Muscle of leg (tissue), 3 donors: ENCODE measurements at regions not wholly inside any gene's neighbourhood (a gene's known extent, or its start where the extent isn't known, plus 50 kb on each side); places are given as distances from the start of the nearest gene placed in this dataset.
A peak's percentile ranks its signal among the peaks of the same experiment; 100 is the strongest.
"Not testable (repeated sequence)": the region's sequence is repeated elsewhere in the genome, so short reads cannot be mapped to it uniquely, and the experiment has no call there.

Source experiments
- DNase-seq: peaks from one replicate; pipeline ENCODE4 v3.0.0; 2013
- H3K27ac ChIP-seq: one replicate; pipeline ENCODE4 v1.5.1; 2013; ENCODE audit warnings: mild to moderate bottlenecking, low read length, control low read depth
- H3K27me3 ChIP-seq: one replicate; pipeline ENCODE4 v1.6.1; 2013; ENCODE audit warnings: low read length; ENCODE audit not compliant: control insufficient read depth, insufficient read depth
- H3K36me3 ChIP-seq: one replicate; pipeline ENCODE4 v1.6.1; 2013; ENCODE audit warnings: low read length; ENCODE audit not compliant: control insufficient read depth, insufficient read depth
- H3K4me1 ChIP-seq: one replicate; pipeline ENCODE4 v1.6.1; 2013; ENCODE audit warnings: low read length; ENCODE audit not compliant: control insufficient read depth, insufficient read depth
- H3K4me3 ChIP-seq: one replicate; pipeline ENCODE4 v1.5.1; 2013; ENCODE audit warnings: low read length, control low read depth
- H3K9me3 ChIP-seq: replicated peaks from 2 replicates; pipeline ENCODE4 v1.6.1; 2013; ENCODE audit warnings: low read depth, low read length; ENCODE audit not compliant: control insufficient read depth
- WGBS: methylation state at CpG from one replicate; pipeline ENCODE4 v1.1.5; 2013; ENCODE audit warnings: missing lambda C conversion rate; ENCODE audit not compliant: insufficient coverage; 5-methylcytosine and 5-hydroxymethylcytosine counted together

DNA sequence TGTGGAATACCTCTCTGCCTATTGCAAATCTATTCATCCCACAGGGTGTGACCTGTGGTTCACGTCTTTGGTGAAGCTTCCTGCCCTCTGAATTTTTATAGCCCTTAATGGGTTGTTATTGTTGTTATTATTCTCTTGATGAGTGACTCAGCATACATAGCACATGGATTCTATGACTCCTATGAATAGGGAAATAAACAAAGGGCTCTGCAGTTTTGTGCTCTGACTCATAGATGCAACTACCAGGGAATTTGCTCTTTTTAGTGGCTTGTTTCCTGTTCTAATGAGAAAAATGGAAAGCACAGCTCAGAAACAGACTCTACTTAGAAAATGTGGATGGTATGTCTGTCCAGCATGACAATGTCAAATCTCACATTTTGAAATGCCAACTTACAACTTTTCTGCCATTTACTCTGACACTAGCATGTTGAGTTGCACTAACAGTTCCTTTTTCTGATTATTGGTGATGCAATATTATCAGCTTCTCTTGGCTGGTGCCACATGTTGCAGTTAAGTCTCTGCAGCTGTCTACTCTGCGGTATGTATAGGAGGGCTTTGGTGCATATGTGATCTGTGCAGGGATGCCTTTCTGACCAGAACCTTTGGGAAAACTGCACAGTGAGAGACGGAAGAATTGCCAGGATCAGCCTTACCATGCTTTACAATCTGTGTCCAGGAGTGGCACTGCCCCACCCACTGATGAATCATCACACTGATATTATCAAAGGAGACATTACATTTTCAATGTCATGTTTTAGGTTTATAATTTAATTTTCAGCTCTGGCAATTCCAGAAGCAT lies 996.4 kb upstream of the WWC1 start:
- Histone ChIP-seq H3K4me1 (peaks cover 3% of the 10 kb centered on the region), H3K36me3 (no peaks in the 10 kb centered on the region), H3K9me3 (no peaks in the 10 kb centered on the region), H3K27ac (no peak overlapping the region), H3K27me3 (no peaks in the 10 kb centered on the region), H3K4me3 (no peak overlapping the region)
- no CpG with 5 or more reads among the region's 3 CpGs for WGBS
- DNase-seq: peak; percentile 58

- H3K4me3 ChIP-seq: no peak overlapping the region
- no peaks in the 10 kb centered on the region for H3K27me3 ChIP-seq
- DNase-seq: no peak
- no peaks in the 10 kb centered on the region for H3K36me3 ChIP-seq
- H3K9me3 ChIP-seq: no peaks in the 10 kb centered on the region
- H3K4me1 ChIP-seq: peaks cover 3% of the 10 kb centered on the region
- WGBS: 20% methylated on average over 2 of the region's 2 CpGs
- H3K27ac ChIP-seq: no peak overlapping the region
These were observed 995.8 kb upstream of the WWC1 start for GRCh38 chr5:167295681-167296005.

GRCh38 chr5:167296066-167296465 lies 995.4 kb upstream of the WWC1 start:
- Histone ChIP-seq H3K4me1 (peaks cover 3% of the 10 kb centered on the region), H3K27ac (no peak overlapping the region), H3K9me3 (no peaks in the 10 kb centered on the region), H3K4me3 (no peak overlapping the region), H3K27me3 (no peaks in the 10 kb centered on the region), H3K36me3 (no peaks in the 10 kb centered on the region)
- no CpG with 5 or more reads among the region's 5 CpGs for WGBS
- DNase-seq: no peak

DNA sequence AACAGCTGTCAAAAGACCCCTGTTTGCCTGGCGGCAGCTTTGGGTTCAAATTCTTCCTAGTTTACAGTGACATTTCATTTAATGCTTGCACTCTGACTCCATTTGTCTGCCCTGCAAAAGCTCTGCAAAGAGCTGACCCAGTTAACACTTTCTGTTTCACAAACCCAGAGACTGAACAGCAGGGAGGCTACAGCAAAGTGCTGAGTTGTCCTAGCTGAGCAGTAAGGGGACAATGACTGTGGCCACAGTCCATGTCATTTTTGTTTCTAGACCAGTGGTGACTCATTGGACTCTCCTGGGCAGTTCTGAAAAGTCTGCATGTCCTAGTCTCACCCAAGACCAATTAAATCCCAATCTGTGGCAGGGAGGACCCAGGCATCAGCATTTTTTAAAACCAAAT lies 994.8 kb upstream of the WWC1 start:
- Histone ChIP-seq H3K4me3 (no peak overlapping the region), H3K27me3 (no peaks in the 10 kb centered on the region), H3K9me3 (no peaks in the 10 kb centered on the region), H3K4me1 (peaks cover 3% of the 10 kb centered on the region), H3K36me3 (no peaks in the 10 kb centered on the region), H3K27ac (no peak overlapping the region)
- WGBS: 100% methylated on average over 1 of the region's 1 CpG
- no peak for DNase-seq

DNA sequence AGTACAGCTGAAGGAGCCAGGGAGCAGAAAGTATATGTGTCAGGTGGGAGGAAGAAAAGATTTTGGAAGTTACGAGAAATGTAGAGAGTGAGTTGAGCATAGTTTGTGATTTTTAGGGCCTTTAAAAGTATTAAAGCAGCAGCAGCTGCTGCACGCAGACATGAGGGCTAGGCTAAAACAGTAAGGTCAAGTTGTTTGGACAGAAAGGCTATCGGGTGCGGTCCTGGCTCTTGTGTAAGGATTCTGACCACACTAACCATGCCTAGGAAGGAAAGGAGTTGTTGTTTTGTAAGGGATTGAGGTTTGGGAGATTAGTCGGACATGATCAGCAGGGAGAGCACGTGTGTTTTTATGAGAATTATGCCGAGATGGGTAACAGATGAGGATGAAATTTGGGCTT lies 991.6 kb upstream of the WWC1 start:
- H3K4me1 ChIP-seq, H3K9me3 ChIP-seq, H3K27ac ChIP-seq, H3K4me3 ChIP-seq, DNase-seq, H3K36me3 ChIP-seq, H3K27me3 ChIP-seq: not testable (repeated sequence)
- WGBS: 75% methylated on average over 6 of the region's 7 CpGs

DNA sequence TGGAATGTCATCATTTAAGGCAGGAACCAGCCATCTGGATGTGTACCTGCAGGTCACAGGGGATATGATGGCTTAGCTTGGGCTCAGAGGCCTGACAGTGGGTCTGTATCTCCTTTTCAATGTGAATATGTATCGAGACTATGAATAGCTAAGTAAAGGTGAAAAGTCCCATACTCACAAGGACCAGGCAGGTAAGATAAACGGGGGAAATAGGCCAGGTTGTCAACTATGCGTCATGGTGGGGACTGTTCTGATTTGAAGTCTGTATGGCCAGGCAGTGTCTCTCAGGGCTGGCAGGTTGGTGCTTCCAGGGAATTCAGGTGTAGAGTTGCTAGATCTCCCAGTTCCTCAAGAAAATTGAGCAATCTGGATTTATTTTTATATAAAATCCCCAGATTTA lies 987.9 kb upstream of the WWC1 start:
- WGBS: 90% methylated on average over 2 of the region's 3 CpGs
- DNase-seq: no peak
- no peaks in the 10 kb centered on the region for H3K9me3 ChIP-seq
- H3K27me3 ChIP-seq: no peaks in the 10 kb centered on the region
- H3K36me3 ChIP-seq: no peaks in the 10 kb centered on the region
- H3K27ac ChIP-seq: no peak overlapping the region
- no peaks in the 10 kb centered on the region for H3K4me1 ChIP-seq
- H3K4me3 ChIP-seq: no peak overlapping the region

DNA sequence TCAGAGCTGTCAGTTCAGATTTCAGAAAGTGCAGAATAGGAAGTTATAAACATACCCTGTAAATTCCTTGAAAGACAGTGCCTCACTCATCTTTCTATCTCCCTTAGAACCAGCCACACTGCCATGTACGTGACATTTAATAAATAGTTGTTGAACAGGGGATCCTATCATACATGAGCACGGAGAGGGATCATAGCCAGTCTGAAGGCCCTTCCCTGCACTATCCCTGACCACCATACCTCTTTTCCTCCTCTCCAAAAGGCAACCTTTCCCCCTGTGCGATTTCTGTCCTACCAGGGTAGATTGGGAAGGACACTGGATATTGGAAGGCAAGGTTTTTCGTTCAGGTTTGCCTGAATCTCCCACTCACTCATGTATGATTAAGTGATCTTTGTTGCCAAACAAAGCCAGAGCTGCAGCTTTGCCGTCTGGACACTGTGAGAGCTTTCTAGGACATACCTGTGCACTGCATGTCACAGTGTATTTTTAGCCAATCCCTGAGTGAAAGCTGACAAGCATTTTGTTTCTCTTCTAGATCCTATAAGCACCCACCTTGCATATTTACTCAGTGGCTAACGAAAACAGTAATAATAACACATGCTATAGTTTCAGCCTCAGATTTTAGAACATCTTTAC lies 986.5 kb upstream of the WWC1 start:
- no peak for DNase-seq
- WGBS: 80% methylated on average over 1 of the region's 6 CpGs
- Histone ChIP-seq H3K4me3 (no peak overlapping the region), H3K27me3 (no peaks in the 10 kb centered on the region), H3K36me3 (no peaks in the 10 kb centered on the region), H3K9me3 (no peaks in the 10 kb centered on the region), H3K27ac (no peak overlapping the region), H3K4me1 (no peaks in the 10 kb centered on the region)

GRCh38 chr5:167305591-167306213 lies 985.7 kb upstream of the WWC1 start:
- H3K4me3 ChIP-seq: no peak overlapping the region

GRCh38 chr5:167307042-167307441 lies 984.4 kb upstream of the WWC1 start:
- H3K27me3 ChIP-seq: no peaks in the 10 kb centered on the region
- H3K4me3 ChIP-seq: no peak overlapping the region
- no peaks in the 10 kb centered on the region for H3K36me3 ChIP-seq
- no peak overlapping the region for H3K27ac ChIP-seq
- no peaks in the 10 kb centered on the region for H3K9me3 ChIP-seq
- DNase-seq: no peak
- H3K4me1 ChIP-seq: no peaks in the 10 kb centered on the region
- WGBS: 50% methylated on average over 1 of the region's 4 CpGs

More at GRCh38 chr5:167305591-167306213, 985.7 kb upstream of the WWC1 start:
- H3K4me1 ChIP-seq: no peaks in the 10 kb centered on the region
- no peak for DNase-seq
- no peak overlapping the region for H3K27ac ChIP-seq
- H3K36me3 ChIP-seq: no peaks in the 10 kb centered on the region
- 54% methylated on average over 4 of the region's 9 CpGs for WGBS
- no peaks in the 10 kb centered on the region for H3K9me3 ChIP-seq
- no peaks in the 10 kb centered on the region for H3K27me3 ChIP-seq

- H3K27me3 ChIP-seq: no peaks in the 10 kb centered on the region
- WGBS: 90% methylated on average over 4 of the region's 5 CpGs
These were observed 983.0 kb upstream of the WWC1 start for GRCh38 chr5:167308466-167308865.

More at GRCh38 chr5:167308466-167308865, 983.0 kb upstream of the WWC1 start:
- H3K27ac ChIP-seq: no peak overlapping the region
- H3K4me3 ChIP-seq: no peak overlapping the region
- no peaks in the 10 kb centered on the region for H3K36me3 ChIP-seq
- H3K9me3 ChIP-seq: no peaks in the 10 kb centered on the region
- DNase-seq: no peak
- H3K4me1 ChIP-seq: no peaks in the 10 kb centered on the region
